Endothelial cell of hepatic sinusoid (primary cell): ENCODE measurements at regions not wholly inside any gene's neighbourhood (a gene's known extent, or its start where the extent isn't known, plus 50 kb on each side); places are given as distances from the start of the nearest gene placed in this dataset.
"Not testable (repeated sequence)": the region's sequence is repeated elsewhere in the genome, so short reads cannot be mapped to it uniquely, and the experiment has no call there.

Source experiments
- in situ Hi-C: cut with HindIII; loops from 2 replicates; pipeline ENCODE4 v1.10.0; 2017; ENCODE audit warnings: low sequenced_read_pairs

DNA sequence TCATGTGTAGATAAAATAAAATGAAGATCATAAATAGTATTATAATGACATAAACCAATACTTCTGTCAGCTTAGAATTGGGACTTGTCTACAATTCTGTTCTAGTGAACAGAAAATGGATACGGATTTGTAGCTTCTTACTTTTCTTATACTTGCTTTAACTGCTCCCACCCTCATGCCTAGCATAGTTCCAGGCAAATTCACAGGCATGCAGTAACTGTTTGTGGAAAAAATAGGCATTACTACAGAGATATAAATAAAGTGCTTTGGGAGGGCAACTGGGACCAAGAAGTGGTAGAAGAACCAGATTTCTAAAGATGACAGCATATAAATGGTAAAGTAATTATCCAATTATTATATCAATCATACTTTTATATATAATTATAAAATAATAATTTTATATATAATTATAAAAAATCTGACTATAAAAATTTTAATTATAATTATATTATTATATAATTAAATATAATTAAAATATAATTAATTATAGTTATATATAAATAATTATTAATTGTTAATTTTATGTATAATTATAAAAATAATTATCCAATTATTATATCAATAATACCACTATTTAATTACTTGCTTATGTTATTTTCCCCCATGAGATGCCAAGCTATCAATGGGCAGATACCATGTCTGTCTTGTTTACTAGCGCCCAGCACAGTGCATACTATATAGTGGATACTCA, 144.1 kb downstream of the NOC3L start:
- in situ Hi-C loops: no loop called here

DNA sequence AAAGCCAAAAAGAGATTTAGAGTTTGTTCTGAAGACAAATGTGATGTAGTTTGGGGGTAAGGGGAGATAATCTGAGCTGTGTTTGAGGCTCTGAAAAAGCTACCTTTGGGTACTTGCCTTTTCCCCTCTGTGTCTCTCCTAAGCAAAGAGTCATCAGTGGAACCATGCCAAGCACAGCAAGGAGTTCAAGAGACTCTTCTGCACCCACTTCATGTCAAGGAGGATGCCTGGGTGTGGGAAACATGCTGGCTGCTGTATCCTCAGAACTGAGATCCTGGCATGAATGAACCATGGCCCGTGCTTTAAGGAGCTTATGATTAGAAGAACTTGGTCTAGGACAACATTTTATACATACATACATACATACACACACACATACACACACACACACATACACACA, 142.9 kb downstream of the NOC3L start:
- in situ Hi-C loops: no loop called here

DNA sequence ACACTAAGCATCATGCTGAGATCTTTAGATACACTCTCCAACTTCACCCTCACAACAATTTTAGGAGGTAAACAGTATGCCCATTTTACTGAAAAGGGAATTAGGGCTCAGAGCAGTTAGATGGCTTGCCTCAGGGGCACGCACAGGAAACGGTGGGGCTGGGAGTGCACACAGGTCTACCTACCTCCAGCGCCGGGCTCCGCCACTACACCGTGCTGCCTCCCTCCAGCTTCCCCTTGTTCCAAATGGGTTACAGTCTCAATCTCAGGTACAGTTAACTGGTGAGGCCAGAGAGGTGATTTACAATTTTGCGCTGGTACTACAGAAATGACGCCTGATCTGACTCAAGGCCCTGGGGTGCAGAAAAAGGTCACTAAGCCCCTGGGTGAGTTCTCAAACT, 142.0 kb downstream of the NOC3L start:
- in situ Hi-C loops: no loop called here

DNA sequence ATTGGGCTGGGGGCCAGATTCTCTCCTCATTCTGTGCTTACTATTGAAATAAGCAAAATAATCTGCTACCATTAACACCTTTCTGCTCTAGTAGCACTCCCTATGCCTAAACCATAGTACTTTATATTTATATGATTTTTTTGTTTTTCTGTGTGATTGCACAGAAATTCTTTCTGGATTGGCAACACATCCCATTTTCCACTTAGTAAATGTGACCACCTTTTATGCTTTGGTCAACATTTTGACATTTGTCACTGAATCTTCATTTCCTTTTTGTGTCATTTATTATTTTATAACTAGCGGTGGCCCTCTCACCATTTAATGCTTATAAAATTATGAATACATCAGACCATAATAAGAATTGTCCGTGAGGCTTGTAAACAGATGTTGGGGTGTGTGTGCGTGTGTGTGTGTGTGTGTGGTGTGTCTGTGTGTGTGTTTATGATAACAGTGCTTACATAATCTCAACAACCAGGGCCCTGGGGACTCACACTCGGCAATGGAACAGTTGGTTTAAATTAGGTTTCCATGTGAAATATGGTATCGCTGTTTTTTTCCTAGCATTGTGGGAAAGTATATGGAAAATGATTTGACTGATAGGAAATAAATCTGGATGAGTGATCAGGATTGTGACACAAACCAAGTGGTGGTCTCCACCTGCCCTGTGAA, 138.9 kb downstream of the NOC3L start:
- in situ Hi-C loops: no loop called here

DNA sequence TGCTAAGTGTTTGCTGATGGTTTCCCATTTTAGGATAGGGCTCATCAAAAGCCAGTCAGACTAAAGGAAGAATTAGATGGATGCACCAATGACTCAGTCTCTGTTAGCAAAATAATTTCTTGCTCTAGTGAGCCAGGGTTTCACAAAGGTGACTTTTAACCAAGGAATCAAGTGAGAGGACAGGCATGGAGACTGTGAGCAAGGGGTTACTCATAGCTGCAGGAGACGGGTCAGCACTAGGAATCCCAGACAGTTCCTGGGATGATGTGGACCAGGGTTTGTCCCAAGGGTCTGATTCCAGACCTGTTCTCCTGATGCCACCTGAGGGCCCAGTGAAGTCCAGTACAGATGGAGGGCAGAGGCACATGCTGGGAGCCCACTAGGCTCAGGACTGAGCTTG, 138.1 kb downstream of the NOC3L start:
- in situ Hi-C loops: no loop called here

DNA sequence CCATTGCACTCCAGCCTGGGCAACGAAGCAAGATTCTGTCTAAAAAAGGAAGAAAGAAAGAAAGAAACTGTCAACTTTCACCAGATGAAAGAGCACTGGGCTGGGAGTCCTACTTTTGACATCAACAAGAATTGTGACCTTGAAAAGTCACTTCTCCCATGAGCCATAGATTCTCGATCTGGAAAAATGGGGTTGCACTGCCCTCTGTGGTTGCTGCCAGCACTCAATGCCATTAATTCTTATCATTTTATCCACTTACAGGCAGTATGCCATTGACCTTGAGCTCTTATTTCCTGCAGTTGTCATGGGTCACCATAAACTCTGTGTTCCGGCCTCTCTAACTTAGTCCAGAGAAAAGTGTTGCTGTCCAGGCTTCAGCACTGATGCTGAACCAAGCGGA, 137.2 kb downstream of the NOC3L start:
- in situ Hi-C loops: no loop called here

DNA sequence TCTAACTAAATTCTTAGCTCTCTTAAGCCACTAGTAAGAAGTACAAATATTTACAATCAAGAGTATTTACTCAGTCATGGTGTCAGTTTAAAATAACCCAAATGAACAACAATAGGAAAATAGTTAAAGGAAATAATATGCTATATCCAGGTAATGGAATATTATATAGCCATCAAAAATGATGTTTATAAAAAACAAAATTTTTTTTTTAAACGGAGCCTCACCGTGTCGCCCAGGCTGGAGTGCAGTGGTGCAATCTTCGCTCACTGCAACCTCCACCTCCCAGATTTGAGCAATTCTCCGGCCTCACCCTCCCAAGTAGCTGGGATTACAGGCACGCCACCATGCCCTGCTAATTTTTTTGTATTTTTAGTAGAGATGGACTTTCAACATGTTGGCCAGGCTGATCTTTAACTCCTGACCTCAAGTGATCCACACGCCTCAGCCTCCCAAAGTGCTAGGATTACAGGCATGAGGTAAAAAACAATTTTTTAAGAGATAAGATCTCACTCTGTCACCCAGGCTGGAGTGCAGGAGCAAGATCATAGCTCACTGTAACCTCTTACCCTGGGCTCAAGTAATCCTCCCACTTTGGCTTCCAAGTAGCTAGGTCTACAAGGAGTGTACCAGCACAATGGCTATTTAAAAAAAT, 132.5 kb downstream of the NOC3L start:
- in situ Hi-C loops: no loop called here

DNA sequence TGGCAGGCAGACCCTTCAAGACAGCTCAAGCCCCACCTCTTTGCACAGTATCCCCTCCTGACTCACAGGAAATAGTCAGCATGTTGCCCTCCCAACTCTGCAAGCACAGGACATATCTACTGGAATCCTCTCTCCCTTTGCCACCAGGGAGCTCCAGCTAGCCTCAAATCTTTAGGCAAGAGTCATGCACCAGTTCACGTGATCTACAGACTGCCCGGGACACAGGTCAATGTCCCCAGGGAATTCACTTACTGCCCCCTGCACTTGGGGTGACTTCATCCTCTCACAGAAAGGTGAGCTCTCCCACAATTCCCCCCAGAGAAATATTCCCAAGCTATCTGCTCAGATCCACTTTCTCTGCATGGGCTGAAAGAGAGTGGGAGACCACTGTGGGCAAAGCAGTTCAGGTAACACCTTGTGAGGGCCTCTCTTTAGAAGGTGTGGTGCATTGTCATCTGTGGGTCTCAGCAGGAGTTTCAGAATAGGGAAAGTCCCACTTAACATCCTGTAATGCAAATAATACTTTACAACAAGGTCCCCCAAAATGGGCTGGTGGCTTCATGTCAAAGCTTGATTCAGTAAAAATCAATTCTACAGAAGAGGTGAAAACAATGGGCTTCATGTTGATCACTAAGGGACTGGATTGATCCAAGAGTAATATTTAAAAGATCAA, 129.9 kb downstream of the NOC3L start:
- in situ Hi-C loops: no loop called here

DNA sequence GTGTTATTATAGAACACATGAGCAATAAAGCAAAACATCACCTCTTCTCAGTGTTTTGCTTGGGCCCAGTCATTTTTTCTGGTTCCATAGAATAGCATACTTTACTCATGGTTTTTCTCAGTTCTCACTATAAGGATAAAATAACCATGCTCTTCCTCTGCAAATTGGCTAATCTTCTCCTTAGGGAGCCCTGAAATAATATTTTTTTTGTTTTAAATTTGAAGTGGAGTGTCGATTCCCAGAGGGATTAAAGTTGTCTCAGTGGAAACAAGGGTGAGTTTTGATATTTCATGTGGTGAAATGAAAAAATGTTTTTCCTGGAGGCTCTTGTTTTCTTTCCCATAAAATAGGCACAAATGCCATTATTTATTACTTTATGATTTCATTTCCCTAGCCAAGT, 127.3 kb downstream of the NOC3L start:
- in situ Hi-C loops: no loop called here

DNA sequence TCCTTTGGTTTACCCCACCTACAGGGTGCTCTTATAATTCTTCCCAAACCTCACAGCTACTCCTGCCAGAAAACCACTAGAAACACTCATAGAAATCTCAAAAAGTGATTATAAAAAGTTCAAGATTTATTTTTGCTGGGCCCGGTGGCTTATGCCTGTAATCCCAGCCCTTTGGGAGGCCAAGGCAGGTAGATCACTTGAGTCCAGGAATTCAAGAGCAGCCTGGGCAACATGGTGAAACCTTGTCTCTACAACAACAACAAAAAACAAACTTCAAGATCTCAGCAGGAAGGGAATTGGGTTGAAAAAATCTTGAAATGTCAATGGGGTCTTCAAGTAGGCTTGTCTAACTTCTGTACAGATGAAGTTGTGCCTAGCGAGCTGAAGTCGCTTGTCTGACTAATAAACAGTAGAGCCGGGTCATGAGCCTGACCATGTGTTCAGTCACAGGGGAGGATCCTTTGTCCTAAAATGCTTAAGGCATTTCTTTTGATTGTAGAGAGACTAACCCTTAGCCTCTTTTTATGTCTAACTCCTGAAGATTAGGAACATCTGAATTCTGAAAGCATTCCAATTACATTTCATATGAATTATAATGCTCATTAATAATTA, 124.6 kb downstream of the NOC3L start:
- in situ Hi-C loops: no loop called here

DNA sequence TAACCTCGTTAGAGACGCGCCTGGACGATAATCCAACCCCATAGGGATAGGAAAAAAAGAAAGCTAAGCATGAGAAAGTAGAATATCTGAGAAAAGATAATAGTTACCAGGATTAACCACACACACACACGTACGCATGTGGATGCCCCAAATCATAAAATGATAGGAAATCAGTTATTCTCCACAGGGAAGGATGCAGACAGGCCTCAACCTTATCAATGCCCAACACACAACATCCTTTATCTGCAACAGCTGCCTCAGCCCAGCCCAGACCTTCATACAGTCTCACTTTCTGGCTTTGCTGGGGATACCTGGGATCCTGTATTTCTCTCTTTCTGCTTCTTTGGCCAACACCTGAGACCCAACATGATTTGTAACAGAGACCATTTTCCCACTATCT, 123.0 kb downstream of the NOC3L start:
- in situ Hi-C loops: no loop called here

DNA sequence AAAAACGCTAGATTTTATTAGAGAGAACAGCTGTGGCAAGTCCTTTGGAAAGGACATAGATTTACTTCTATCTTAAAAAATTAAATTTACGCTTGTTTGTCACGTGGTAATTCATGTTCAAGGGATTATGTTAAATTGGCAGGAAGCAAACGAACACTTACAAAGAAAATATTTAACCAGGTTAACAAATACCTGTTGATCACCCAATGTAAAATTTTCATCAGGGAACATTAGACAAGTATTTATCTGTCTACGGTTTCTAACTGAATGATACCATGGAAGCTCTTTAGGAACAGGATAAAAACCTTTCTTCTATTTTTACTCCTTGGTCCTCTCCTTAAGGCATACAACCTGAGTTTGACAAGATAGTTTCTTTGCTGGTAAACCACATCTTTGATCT, 122.2 kb downstream of the NOC3L start:
- in situ Hi-C loops: no loop called here

DNA sequence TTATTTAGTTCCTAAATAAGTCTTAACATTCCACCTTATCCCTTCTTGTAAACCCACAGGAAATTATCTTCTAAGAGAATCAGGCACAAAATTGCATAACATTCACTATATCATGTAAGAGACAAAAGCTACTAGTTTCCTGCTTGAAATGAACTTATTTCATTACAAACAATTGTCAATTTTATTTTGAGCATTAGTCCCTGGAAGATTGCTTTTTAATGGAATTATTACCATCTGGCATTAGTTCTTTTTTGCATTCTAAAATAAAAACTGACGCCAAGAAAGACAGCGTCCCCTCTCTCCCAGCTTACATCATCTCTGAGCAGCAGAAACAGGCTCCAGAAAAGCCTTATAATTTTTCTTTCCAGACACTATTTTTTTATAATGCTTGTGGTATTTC, 121.8 kb downstream of the NOC3L start:
- in situ Hi-C loops: no loop called here

DNA sequence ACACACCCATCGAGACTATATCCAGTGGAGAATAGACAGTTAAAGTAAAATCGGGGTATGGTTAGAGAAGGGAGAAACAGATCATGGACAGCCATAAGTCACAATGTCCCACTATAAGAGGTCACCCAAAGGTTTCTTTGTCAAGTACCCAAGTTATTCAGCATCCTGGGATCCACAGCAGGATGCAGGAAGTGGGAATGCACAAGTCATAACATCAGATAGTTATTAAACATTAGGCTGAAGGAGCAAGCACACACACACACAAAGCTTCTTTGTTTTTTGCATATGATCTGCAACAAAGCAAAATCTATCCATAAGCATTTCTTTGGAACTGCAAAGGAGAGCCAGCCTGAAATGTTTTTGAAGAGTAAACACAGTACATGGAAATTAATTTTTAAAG, 111.6 kb downstream of the NOC3L start:
- in situ Hi-C loops: no loop called here

DNA sequence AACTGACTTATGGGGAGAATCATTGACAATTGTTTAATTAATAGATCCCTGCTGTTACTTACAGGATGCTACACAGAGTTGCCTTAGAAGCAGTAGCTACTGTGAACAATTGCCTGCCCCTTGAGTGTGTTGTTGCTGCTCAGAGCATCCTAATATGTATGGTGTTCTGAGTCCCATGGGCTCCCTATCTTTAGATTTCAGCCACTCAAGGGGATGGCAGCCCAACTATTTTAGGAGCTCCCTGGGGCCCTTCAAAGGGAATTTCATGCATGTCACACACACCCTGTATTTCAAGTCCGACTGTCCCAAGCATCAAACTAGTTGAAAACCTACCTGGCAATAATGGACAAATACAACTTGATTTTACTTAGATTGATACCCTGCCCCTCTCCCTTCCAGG, 111.2 kb downstream of the NOC3L start:
- in situ Hi-C loops: no loop called here

DNA sequence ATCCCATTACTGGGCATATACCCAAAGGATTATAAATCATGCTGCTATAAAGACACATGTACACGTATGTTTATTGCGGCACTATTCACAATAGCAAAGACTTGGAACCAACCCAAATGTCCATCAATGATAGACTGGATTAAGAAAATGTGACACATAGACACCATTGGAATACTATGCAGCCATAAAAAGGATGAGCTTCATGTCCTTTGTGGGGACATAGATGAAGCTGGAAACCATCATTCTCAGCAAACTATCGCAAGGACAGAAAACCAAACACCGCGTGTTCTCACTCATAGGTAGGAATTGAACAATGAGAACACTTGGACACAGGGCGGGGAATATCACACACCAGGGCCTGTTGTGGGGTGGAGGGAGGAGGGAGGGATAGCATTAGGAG, 105.3 kb downstream of the NOC3L start:
- in situ Hi-C loops: not testable (repeated sequence)

DNA sequence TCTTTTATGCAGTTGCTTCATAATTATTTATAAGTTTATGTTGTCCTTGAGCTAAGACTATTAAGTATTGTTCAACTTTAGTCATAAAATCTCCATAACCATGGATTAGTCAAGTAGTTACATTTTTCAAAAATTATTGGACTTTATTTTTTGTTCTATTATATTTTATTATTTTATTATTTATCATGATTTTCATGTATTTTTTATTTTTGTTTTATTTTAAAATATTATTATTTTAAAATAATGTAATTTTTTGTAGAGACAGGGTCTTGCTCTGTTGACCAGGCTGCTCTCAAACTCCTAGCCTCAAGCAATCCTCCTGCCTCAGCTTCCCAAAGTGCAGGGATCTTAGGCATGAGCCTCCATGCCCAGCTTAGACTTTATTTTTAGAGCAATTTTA, 102.3 kb downstream of the NOC3L start:
- in situ Hi-C loops: no loop called here

DNA sequence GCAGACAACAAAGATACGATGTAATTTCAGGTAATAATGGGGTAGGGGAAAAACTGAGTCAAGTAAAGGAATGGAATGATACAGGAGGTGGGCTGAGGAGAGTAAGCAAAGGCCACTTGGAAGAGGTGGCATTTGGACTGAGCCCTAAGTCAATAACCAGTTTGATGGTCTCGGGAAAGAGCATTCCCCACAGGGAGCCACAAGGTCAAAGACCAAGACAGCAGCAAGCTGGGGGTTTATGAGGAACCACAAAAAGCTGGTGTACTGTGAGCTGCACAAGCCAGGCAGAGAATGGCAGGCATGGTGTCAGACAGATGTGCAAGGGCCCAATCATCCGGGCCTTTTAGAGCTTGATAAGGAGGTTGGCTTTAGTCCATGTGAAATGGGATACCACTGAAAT, 98.7 kb downstream of the NOC3L start:
- in situ Hi-C loops: no loop called here

DNA sequence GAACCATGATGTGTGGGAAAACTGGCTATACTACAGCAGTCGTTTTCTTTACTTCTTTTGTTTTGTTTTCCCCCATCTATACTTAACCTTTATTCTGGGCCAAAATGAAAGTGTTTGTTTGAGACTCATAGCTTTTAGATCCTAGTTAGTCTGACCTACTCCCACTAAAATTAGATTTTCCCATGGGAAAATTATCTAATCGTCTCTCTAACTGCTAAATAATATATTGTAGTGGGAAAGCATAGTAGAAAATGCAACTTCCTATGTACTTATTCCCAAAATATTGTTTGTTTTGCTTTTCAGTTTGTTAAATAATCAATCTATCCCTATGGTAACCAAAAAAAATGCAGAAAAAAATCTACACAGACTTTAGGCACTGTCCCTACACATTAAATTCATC, 96.6 kb downstream of the NOC3L start:
- in situ Hi-C loops: no loop called here

DNA sequence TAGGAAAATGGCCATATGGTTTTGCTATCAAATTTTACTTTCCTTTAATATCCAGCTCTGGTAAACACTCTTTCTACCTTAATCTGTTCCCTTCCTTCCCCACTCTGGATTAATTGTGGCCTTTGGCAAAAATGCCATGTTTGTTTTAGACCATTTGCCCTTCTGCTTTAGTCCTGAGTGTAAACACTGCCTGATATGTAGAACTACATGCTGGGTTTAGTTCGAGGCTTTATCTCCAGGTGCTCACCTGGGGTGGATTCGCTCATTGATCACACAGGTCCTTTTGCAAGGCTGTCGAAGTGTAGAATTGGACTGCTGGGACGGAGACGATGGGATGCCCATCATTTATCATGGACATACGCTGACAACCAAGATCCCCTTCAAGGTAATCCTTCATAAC, 94.1 kb downstream of the NOC3L start:
- in situ Hi-C loops: no loop called here

DNA sequence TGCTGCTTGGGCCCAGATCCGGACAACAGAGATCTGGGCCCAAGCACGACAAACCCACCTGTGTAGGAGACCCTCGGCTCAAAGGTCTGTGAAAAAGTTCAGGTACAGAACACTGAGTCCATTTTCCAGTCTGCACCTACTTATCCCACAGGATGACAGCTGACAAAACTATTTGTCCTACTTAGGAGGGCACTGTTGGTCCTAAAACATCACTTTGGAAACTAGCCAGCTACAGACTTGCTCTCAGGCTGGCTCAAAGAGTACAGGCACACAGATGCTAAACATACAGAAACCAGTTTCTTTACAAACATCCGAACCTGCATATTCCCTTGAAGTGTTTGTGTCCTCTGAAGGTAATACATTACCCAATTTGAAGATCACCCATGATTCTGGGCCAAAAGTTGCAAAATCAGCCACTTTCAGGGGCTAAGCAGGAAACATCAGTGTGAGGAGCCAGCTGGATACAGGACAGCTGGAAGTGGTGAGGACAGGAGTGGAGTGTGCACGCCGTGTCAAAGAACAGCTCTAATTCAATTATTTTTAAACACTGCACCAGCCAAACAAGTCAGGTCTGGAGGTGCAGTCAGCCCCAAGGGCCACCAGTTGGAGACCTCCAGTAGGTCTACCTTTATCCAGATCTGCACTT, 88.5 kb downstream of the NOC3L start:
- in situ Hi-C loops: no loop called here
